ENCODE measurements at regions not wholly inside any gene's neighbourhood (a gene's known extent, or its start where the extent isn't known, plus 50 kb on each side); places are given as distances from the start of the nearest gene placed in this dataset.

DNA sequence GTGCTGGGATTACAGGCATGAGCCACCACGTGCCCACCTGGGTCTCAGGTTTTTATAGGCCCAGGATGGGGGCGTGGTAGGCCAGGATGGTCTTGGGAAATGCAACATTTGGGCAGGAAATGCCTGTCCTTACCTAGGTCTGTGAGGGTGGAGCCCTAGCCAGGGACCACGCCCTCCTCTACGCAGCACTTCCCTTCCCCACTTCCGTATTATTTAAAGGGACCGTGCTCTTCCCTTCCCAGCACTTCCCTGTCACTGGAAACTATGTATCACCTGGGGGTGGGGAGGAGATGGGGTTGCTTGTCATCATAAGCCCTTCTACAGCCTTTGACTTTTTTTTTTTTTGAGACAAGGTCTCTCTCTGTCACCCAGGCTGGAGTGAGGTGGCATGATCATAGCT, 238.9 kb upstream of the NLRP1 start:
- TF ChIP-seq CTCF (IDR thresholded peaks at IDR 0.05; ENCODE audit: low read depth, low read length): no peak
- no peak for TF ChIP-seq EZH2phosphoT487 (IDR thresholded peaks at IDR 0.05; ENCODE audit: low read depth)
